ENCODE measurements at regions not wholly inside any gene's neighbourhood (a gene's known extent, or its start where the extent isn't known, plus 50 kb on each side); places are given as distances from the start of the nearest gene placed in this dataset.

- no peak overlapping the region for H3K4me3 ChIP-seq (ENCODE audit: low read depth, low read length)
- peak; percentile 85 for TF ChIP-seq CTCF (IDR thresholded peaks at IDR 0.05; ENCODE audit: low read depth, low read length, missing control alignments)
- peak; percentile 47 for DNase-seq (ENCODE audit: low read depth)
Observed at GRCh38 chr12:59149995-59150642, 229.8 kb upstream of the LRIG3 start.

GRCh38 chr12:59147791-59148190, 227.5 kb upstream of the LRIG3 start:
- no peak overlapping the region for H3K4me3 ChIP-seq (ENCODE audit: low read depth, low read length)
- DNase-seq (ENCODE audit: low read depth): no peak
- TF ChIP-seq CTCF (IDR thresholded peaks at IDR 0.05; ENCODE audit: low read depth, low read length, missing control alignments): no peak

- H3K4me3 ChIP-seq (ENCODE audit: low read depth, low read length): no peak overlapping the region
- DNase-seq (ENCODE audit: low read depth): no peak
- no peak for TF ChIP-seq CTCF (IDR thresholded peaks at IDR 0.05; ENCODE audit: low read depth, low read length, missing control alignments)
Observed at GRCh38 chr12:59142183-59142790, 222.0 kb upstream of the LRIG3 start.

GRCh38 chr12:59134750-59135149, 214.4 kb upstream of the LRIG3 start:
- no peak for DNase-seq (ENCODE audit: low read depth)
- no peak overlapping the region for H3K4me3 ChIP-seq (ENCODE audit: low read depth, low read length)
- no peak for TF ChIP-seq CTCF (IDR thresholded peaks at IDR 0.05; ENCODE audit: low read depth, low read length, missing control alignments)

- DNase-seq (ENCODE audit: low read depth): no peak
- no peak for TF ChIP-seq CTCF (IDR thresholded peaks at IDR 0.05; ENCODE audit: low read depth, low read length, missing control alignments)
- no peak overlapping the region for H3K4me3 ChIP-seq (ENCODE audit: low read depth, low read length)
Observed at GRCh38 chr12:59131462-59131861, 211.2 kb upstream of the LRIG3 start.

GRCh38 chr12:59122784-59123183, 202.5 kb upstream of the LRIG3 start:
- H3K4me3 ChIP-seq (ENCODE audit: low read depth, low read length): no peak overlapping the region
- no peak for DNase-seq (ENCODE audit: low read depth)
- TF ChIP-seq CTCF (IDR thresholded peaks at IDR 0.05; ENCODE audit: low read depth, low read length, missing control alignments): no peak

GRCh38 chr12:59121451-59121850, 201.1 kb upstream of the LRIG3 start:
- H3K4me3 ChIP-seq (ENCODE audit: low read depth, low read length): no peak overlapping the region
- no peak for TF ChIP-seq CTCF (IDR thresholded peaks at IDR 0.05; ENCODE audit: low read depth, low read length, missing control alignments)
- DNase-seq (ENCODE audit: low read depth): no peak
